ENCODE measurements at regions not wholly inside any gene's neighbourhood (a gene's known extent, or its start where the extent isn't known, plus 50 kb on each side); places are given as distances from the start of the nearest gene placed in this dataset.
"Not testable (repeated sequence)": the region's sequence is repeated elsewhere in the genome, so short reads cannot be mapped to it uniquely, and the experiment has no call there.

- no peak for DNase-seq
These were observed 424.5 kb upstream of the CRIM1 start for GRCh38 chr2:35931115-35931514.

- DNase-seq: no peak
These were observed 426.0 kb upstream of the CRIM1 start for GRCh38 chr2:35929551-35929950.

- no peak for DNase-seq
These were observed 435.5 kb upstream of the CRIM1 start for GRCh38 chr2:35920061-35920460.

GRCh38 chr2:35915261-35915660 is 440.3 kb upstream of the CRIM1 start:
- DNase-seq: no peak

- DNase-seq: no peak
These were observed 463.6 kb upstream of the CRIM1 start for GRCh38 chr2:35891936-35892335.

GRCh38 chr2:35891528-35891927 is 464.1 kb upstream of the CRIM1 start:
- no peak for DNase-seq

- DNase-seq: no peak
These were observed 468.4 kb upstream of the CRIM1 start for GRCh38 chr2:35887146-35887545.

- no peak for DNase-seq
These were observed 481.7 kb upstream of the CRIM1 start for GRCh38 chr2:35873921-35874320.

GRCh38 chr2:35871672-35872071 is 483.9 kb upstream of the CRIM1 start:
- no peak for DNase-seq

GRCh38 chr2:35870713-35871112 is 484.9 kb upstream of the CRIM1 start:
- no peak for DNase-seq

GRCh38 chr2:35864141-35864540 is 491.4 kb upstream of the CRIM1 start:
- DNase-seq: no peak

- no peak for DNase-seq
These were observed 497.4 kb upstream of the CRIM1 start for GRCh38 chr2:35858216-35858615.

- no peak for DNase-seq
These were observed 498.1 kb upstream of the CRIM1 start for GRCh38 chr2:35857498-35857897.

GRCh38 chr2:35831385-35831784 is 524.2 kb upstream of the CRIM1 start:
- DNase-seq: no peak

GRCh38 chr2:35830833-35831232 is 524.7 kb upstream of the CRIM1 start:
- DNase-seq: no peak

GRCh38 chr2:35827086-35827485 is 528.5 kb upstream of the CRIM1 start:
- no peak for DNase-seq

- DNase-seq: no peak
These were observed 532.9 kb upstream of the CRIM1 start for GRCh38 chr2:35822716-35823115.

- DNase-seq: no peak
These were observed 533.9 kb upstream of the CRIM1 start for GRCh38 chr2:35821675-35822074.

- DNase-seq: no peak
These were observed 535.2 kb upstream of the CRIM1 start for GRCh38 chr2:35820391-35820790.

- DNase-seq: no peak
These were observed 536.5 kb upstream of the CRIM1 start for GRCh38 chr2:35819033-35819432.

- not testable (repeated sequence) for DNase-seq
These were observed 537.2 kb upstream of the CRIM1 start for GRCh38 chr2:35818359-35818758.

- DNase-seq: not testable (repeated sequence)
These were observed 541.0 kb upstream of the CRIM1 start for GRCh38 chr2:35814597-35814996.

GRCh38 chr2:35803126-35803525 is 552.5 kb upstream of the CRIM1 start:
- DNase-seq: no peak

- no peak for DNase-seq
These were observed 560.7 kb upstream of the CRIM1 start for GRCh38 chr2:35794796-35795450.

- no peak for DNase-seq
These were observed 565.3 kb upstream of the CRIM1 start for GRCh38 chr2:35790292-35790691.

Data from cerebellar nuclear complex (tissue), 1 donor.